ENCODE measurements at regions not wholly inside any gene's neighbourhood (a gene's known extent, or its start where the extent isn't known, plus 50 kb on each side); places are given as distances from the start of the nearest gene placed in this dataset.

DNA sequence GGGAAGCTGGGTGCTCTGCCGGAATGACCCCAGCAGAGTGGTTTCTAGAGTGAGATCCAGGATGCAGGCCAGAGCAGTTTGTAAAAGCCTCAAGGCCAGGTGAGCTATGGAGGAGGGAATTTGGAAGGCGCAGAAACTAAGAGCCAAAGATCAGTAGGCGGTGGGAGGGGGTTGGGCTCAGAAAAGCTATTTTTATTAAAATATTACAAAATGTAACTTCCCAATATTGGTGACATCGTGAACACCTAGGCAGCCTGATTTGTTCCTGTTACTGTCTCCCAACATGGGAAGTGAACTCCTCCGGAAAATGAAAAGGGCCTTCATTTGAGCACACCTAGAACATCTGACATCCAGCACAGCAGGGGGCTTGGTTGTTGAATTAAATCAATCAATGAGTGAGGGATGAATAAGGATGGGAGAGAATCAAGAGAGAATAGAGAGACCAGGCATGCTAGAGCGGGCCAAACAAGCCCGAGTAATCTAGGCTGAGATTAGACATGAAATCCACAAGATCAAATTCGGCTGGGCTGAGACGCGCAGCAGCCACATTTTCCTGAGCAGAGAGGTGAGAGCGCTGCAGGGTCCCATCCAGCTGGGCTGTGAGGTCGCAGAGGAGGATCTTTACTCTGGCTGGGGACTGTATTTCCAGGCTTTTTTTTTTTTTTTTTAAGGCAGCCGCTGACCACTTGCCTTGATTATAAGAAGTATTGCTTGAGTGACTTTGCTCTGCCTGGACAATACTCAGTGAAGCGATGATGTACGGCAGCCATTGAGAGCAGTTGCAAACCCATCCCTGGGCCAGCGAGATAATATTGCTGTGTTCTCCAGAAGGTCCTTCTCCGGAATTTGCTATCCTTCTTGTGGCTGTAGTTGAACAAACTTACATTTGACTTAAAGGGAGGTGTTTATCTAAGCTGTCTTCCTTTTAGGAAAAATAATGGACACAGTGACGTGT is 178.0 kb upstream of the KL start:
- TF ChIP-seq POLR2AphosphoS5 (IDR thresholded peaks at IDR 0.05), result no peak
- TF ChIP-seq, protein P1, sequence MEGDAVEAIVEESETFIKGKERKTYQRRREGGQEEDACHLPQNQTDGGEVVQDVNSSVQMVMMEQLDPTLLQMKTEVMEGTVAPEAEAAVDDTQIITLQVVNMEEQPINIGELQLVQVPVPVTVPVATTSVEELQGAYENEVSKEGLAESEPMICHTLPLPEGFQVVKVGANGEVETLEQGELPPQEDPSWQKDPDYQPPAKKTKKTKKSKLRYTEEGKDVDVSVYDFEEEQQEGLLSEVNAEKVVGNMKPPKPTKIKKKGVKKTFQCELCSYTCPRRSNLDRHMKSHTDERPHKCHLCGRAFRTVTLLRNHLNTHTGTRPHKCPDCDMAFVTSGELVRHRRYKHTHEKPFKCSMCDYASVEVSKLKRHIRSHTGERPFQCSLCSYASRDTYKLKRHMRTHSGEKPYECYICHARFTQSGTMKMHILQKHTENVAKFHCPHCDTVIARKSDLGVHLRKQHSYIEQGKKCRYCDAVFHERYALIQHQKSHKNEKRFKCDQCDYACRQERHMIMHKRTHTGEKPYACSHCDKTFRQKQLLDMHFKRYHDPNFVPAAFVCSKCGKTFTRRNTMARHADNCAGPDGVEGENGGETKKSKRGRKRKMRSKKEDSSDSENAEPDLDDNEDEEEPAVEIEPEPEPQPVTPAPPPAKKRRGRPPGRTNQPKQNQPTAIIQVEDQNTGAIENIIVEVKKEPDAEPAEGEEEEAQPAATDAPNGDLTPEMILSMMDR (IDR thresholded peaks at IDR 0.05), result no peak

All from sigmoid colon (tissue), 4 donors.